ENCODE measurements at regions not wholly inside any gene's neighbourhood (a gene's known extent, or its start where the extent isn't known, plus 50 kb on each side); places are given as distances from the start of the nearest gene placed in this dataset.

DNA sequence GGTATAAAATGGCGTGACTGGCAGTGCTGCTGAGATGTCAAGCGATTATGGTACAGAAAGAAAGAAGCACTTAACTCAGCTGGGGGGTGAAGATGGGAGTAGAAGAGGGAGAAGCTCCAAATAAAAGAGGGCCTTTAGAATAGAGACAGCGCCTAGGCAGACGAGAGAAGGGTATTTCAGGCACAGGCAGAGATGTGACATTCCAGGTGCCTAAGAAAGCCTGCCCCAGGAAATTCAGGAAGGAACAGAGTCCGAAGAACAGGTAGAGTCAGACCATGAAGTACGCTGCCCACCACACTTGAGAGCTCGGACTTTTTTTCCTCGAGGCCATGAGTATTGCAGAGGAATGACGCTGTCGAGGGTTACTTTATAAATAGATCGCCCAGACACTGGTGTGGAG is 170.9 kb upstream of the ATF7IP start:
- no peak overlapping the region for H3K4me3 ChIP-seq
- intact Hi-C loops (cut with DNase I; ENCODE audit: low total_unique reads) (no loop called here), in situ Hi-C loops (cut with MboI; ENCODE audit: low sequenced_read_pairs in 4 of 4) (no loop called here)
- no peak for DNase-seq
- TF ChIP-seq, protein P1, sequence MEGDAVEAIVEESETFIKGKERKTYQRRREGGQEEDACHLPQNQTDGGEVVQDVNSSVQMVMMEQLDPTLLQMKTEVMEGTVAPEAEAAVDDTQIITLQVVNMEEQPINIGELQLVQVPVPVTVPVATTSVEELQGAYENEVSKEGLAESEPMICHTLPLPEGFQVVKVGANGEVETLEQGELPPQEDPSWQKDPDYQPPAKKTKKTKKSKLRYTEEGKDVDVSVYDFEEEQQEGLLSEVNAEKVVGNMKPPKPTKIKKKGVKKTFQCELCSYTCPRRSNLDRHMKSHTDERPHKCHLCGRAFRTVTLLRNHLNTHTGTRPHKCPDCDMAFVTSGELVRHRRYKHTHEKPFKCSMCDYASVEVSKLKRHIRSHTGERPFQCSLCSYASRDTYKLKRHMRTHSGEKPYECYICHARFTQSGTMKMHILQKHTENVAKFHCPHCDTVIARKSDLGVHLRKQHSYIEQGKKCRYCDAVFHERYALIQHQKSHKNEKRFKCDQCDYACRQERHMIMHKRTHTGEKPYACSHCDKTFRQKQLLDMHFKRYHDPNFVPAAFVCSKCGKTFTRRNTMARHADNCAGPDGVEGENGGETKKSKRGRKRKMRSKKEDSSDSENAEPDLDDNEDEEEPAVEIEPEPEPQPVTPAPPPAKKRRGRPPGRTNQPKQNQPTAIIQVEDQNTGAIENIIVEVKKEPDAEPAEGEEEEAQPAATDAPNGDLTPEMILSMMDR (IDR thresholded peaks at IDR 0.05 in 4 of 5, conservative IDR thresholded peaks at IDR 0.05 in 1 of 5), result no peak
- no peak for TF ChIP-seq POLR2A (IDR thresholded peaks at IDR 0.05)
- no peak overlapping the region for H3K27ac ChIP-seq
- no peaks in the 10 kb centered on the region for H3K27me3 ChIP-seq
- ATAC-seq, result no peak
- no peaks in the 10 kb centered on the region for H3K4me1 ChIP-seq
- no peaks in the 10 kb centered on the region for H3K36me3 ChIP-seq
- no peaks in the 10 kb centered on the region for H3K9me3 ChIP-seq

DNA sequence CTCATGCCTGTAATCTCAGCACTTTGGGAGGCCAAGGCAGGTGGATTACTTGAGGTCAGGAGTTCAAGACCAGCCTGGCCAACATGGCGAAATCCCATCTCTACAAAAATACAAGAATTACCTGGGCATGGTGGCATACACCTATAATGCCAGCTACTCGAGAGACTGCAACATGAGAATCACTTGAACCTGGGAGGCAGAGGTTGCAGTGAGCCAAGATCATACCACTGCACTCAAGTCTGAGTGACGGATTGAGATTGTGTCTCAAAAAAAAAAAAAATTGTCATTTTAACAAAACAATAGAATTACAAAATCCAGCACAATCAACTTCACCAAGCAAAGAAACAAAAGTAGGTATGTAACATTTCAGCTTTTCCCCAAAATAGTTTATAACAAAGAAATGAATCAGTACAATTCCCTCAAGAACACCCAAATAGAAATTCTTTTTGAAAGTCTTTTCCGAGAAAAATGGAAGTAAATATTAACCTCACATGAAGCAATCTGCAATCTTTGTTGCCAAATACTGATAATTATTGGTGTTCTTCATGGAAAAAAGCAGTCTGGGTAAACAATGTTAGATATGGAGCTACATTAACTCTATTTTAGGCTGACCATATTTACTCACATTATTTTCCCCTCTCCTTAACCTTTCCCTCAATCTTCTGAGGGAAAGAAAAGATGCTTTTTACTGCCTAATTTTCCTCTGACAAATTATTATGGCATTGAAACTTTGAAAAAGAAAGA is 165.9 kb upstream of the ATF7IP start:
- TF ChIP-seq POLR2A (IDR thresholded peaks at IDR 0.05), result no peak
- TF ChIP-seq, protein P1 (IDR thresholded peaks at IDR 0.05 in 4 of 5, conservative IDR thresholded peaks at IDR 0.05 in 1 of 5), result no peak
- H3K36me3 ChIP-seq, result no peaks in the 10 kb centered on the region
- DNase-seq, result no peak
- no peak for ATAC-seq
- H3K4me3 ChIP-seq, result no peak overlapping the region
- H3K4me1 ChIP-seq, result no peaks in the 10 kb centered on the region
- H3K27ac ChIP-seq, result no peak overlapping the region
- in situ Hi-C loops (cut with MboI; ENCODE audit: low sequenced_read_pairs in 4 of 4) (no loop called here), intact Hi-C loops (cut with DNase I; ENCODE audit: low total_unique reads) (no loop called here)
- no peaks in the 10 kb centered on the region for H3K27me3 ChIP-seq
- H3K9me3 ChIP-seq, result no peaks in the 10 kb centered on the region

DNA sequence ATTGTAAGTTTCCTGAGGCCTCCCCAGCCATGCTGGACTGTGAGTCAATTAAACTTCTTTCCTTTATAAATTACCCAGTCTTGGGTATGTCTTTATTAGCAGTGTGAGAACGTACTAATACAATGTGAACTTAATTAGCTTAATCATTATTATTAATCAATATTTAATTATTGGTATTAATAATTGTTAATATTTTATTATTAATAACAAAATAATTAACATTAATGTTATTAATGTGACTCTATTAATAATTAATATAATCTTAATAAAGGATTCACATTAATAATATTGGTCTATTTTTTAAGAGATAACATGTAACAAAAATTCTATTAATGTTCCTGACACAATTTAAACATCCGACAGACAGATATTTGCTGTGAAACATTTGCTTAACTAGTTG is 164.9 kb upstream of the ATF7IP start:
- no peaks in the 10 kb centered on the region for H3K9me3 ChIP-seq
- in situ Hi-C loops (cut with MboI; ENCODE audit: low sequenced_read_pairs in 4 of 4), result no loop called here

DNA sequence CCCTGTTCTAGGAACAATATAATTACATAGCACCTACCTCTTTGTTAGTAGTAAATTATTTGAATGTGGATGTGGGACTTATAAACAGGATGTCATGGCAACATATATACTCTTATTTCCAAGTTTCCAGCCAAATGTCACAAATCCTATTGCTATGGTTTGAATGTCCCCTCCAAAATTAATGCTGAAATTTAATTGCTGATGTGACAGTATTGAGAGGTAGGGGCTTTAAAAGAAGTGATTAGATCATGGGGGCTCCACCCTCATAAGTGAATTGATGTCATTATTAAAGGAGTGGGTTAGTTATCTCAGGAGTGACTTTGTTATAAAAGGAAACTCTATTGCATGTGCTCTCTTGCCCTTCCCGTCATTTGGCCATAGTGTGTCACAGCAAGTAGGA is 164.2 kb upstream of the ATF7IP start:
- in situ Hi-C loops (cut with MboI; ENCODE audit: low sequenced_read_pairs in 4 of 4) (no loop called here), intact Hi-C loops (cut with DNase I; ENCODE audit: low total_unique reads) (no loop called here)
- TF ChIP-seq POLR2A (IDR thresholded peaks at IDR 0.05), result no peak
- TF ChIP-seq, protein P1 (IDR thresholded peaks at IDR 0.05 in 4 of 5, conservative IDR thresholded peaks at IDR 0.05 in 1 of 5), result no peak
- no peaks in the 10 kb centered on the region for H3K4me1 ChIP-seq
- H3K4me3 ChIP-seq, result no peak overlapping the region
- no peaks in the 10 kb centered on the region for H3K27me3 ChIP-seq
- ATAC-seq (no peak), DNase-seq (no peak)
- no peaks in the 10 kb centered on the region for H3K36me3 ChIP-seq
- no peak overlapping the region for H3K27ac ChIP-seq
- no peaks in the 10 kb centered on the region for H3K9me3 ChIP-seq

More for the DNA sequence above, 164.9 kb upstream of the ATF7IP start:
- no peak for TF ChIP-seq POLR2A (IDR thresholded peaks at IDR 0.05)
- TF ChIP-seq, protein P1 (IDR thresholded peaks at IDR 0.05 in 4 of 5, conservative IDR thresholded peaks at IDR 0.05 in 1 of 5), result no peak
- ATAC-seq (no peak), DNase-seq (no peak)
- intact Hi-C loops (cut with DNase I; ENCODE audit: low total_unique reads), result no loop called here
- H3K27ac ChIP-seq, result no peak overlapping the region
- H3K27me3 ChIP-seq, result no peaks in the 10 kb centered on the region
- no peaks in the 10 kb centered on the region for H3K4me1 ChIP-seq
- no peak overlapping the region for H3K4me3 ChIP-seq
- no peaks in the 10 kb centered on the region for H3K36me3 ChIP-seq
